HFFc6 (cell line): ENCODE measurements at regions not wholly inside any gene's neighbourhood (a gene's known extent, or its start where the extent isn't known, plus 50 kb on each side); places are given as distances from the start of the nearest gene placed in this dataset.
A peak's percentile ranks its signal among the peaks of the same experiment; 100 is the strongest.

Experiments used
- DNase-seq: peaks from one replicate; pipeline ENCODE4 v3.0.0-alpha.2; 2018
- H3K27ac Mint-ChIP-seq: 2 replicates; pipeline ENCODE4 v1.8.0; 2020; ENCODE audit warnings: mild to moderate bottlenecking, mixed read lengths
- H3K27me3 Mint-ChIP-seq: 2 replicates; pipeline ENCODE4 v1.8.0; 2021; ENCODE audit warnings: mild to moderate bottlenecking, moderate library complexity, mixed read lengths; ENCODE audit not compliant: insufficient read depth
- H3K36me3 Mint-ChIP-seq: 2 replicates; pipeline ENCODE4 v1.8.0; 2021; ENCODE audit warnings: low read depth, mixed read lengths
- H3K4me1 Mint-ChIP-seq: 2 replicates; pipeline ENCODE4 v1.8.0; 2020; ENCODE audit warnings: low read depth, mixed read lengths
- H3K4me3 Mint-ChIP-seq: 2 replicates; pipeline ENCODE4 v1.8.0; 2020; ENCODE audit warnings: mild to moderate bottlenecking, moderate library complexity, mixed read lengths
- H3K9me3 Mint-ChIP-seq: 2 replicates; pipeline ENCODE4 v1.8.0; 2020; ENCODE audit warnings: mild to moderate bottlenecking, mixed read lengths
- CTCF ChIP-seq: fragments of 200-600 bp; sonication (generic); IDR thresholded peaks from 2 replicates; pipeline ENCODE4 v1.5.0; 2021; ENCODE audit warnings: antibody characterized with exemption, mild to moderate bottlenecking

GRCh38 chr3:5317557-5317956, 130.1 kb downstream of the EDEM1 start:
- Mint-ChIP-seq H3K27me3 (no peaks in the 10 kb centered on the region; the same call in 1 of the 2 replicates), H3K36me3 (no peaks in the 10 kb centered on the region), H3K27ac (peak overlapping the region; percentile 5; the same call in 1 of the 2 replicates), H3K4me1 (peaks cover 33% of the 10 kb centered on the region; the same call in 1 of the 2 replicates), H3K9me3 (peaks cover 7% of the 10 kb centered on the region; the same call in 1 of the 2 replicates), H3K4me3 (no peak overlapping the region)
- no peak for DNase-seq
- no peak for TF ChIP-seq CTCF

GRCh38 chr3:5319454-5319853, 131.9 kb downstream of the EDEM1 start:
- Mint-ChIP-seq H3K4me3 (no peak overlapping the region), H3K36me3 (no peaks in the 10 kb centered on the region), H3K27ac (no peak overlapping the region), H3K27me3 (no peaks in the 10 kb centered on the region; the same call in 1 of the 2 replicates), H3K4me1 (peaks cover 43% of the 10 kb centered on the region; the same call in 1 of the 2 replicates), H3K9me3 (peaks cover 7% of the 10 kb centered on the region; the same call in 1 of the 2 replicates)
- DNase-seq = no peak
- no peak for TF ChIP-seq CTCF

- H3K9me3 Mint-ChIP-seq = peaks cover 7% of the 10 kb centered on the region; the same call in 1 of the 2 replicates
- TF ChIP-seq CTCF = no peak
- no peaks in the 10 kb centered on the region for H3K36me3 Mint-ChIP-seq
- no peaks in the 10 kb centered on the region; the same call in 1 of the 2 replicates for H3K27me3 Mint-ChIP-seq
- no peak for DNase-seq
- no peak overlapping the region for H3K27ac Mint-ChIP-seq
- peaks cover 43% of the 10 kb centered on the region; the same call in 1 of the 2 replicates for H3K4me1 Mint-ChIP-seq
- no peak overlapping the region; the same call in 1 of the 2 replicates for H3K4me3 Mint-ChIP-seq
Observed at GRCh38 chr3:5321666-5322340, 134.3 kb downstream of the EDEM1 start.

- TF ChIP-seq CTCF = no peak
- Mint-ChIP-seq H3K27me3 (no peaks in the 10 kb centered on the region; the same call in 1 of the 2 replicates), H3K4me1 (peaks cover 22% of the 10 kb centered on the region; the same call in 1 of the 2 replicates), H3K27ac (no peak overlapping the region), H3K9me3 (peaks cover 5% of the 10 kb centered on the region; the same call in 1 of the 2 replicates), H3K4me3 (no peak overlapping the region), H3K36me3 (no peaks in the 10 kb centered on the region)
- no peak for DNase-seq
Observed at GRCh38 chr3:5324780-5325179, 137.3 kb downstream of the EDEM1 start.

GRCh38 chr3:5330152-5330810, 142.8 kb downstream of the EDEM1 start:
- H3K27me3 Mint-ChIP-seq = 0 out of 2 replicates have a peak, but pooled peaks cover 2% of the 10 kb centered on the region
- peak; percentile 37 for DNase-seq
- H3K27ac Mint-ChIP-seq = peak overlapping the region; percentile 54; the same call in 1 of the 2 replicates
- H3K4me1 Mint-ChIP-seq = peaks cover 14% of the 10 kb centered on the region; the same call in 1 of the 2 replicates
- peak overlapping the region; percentile 23; the same call in 1 of the 2 replicates for H3K4me3 Mint-ChIP-seq
- peaks cover 4% of the 10 kb centered on the region; the same call in 1 of the 2 replicates for H3K9me3 Mint-ChIP-seq
- H3K36me3 Mint-ChIP-seq = no peaks in the 10 kb centered on the region
- no peak for TF ChIP-seq CTCF
